ENCODE measurements at regions not wholly inside any gene's neighbourhood (a gene's known extent, or its start where the extent isn't known, plus 50 kb on each side); places are given as distances from the start of the nearest gene placed in this dataset.
A peak's percentile ranks its signal among the peaks of the same experiment; 100 is the strongest.

DNA sequence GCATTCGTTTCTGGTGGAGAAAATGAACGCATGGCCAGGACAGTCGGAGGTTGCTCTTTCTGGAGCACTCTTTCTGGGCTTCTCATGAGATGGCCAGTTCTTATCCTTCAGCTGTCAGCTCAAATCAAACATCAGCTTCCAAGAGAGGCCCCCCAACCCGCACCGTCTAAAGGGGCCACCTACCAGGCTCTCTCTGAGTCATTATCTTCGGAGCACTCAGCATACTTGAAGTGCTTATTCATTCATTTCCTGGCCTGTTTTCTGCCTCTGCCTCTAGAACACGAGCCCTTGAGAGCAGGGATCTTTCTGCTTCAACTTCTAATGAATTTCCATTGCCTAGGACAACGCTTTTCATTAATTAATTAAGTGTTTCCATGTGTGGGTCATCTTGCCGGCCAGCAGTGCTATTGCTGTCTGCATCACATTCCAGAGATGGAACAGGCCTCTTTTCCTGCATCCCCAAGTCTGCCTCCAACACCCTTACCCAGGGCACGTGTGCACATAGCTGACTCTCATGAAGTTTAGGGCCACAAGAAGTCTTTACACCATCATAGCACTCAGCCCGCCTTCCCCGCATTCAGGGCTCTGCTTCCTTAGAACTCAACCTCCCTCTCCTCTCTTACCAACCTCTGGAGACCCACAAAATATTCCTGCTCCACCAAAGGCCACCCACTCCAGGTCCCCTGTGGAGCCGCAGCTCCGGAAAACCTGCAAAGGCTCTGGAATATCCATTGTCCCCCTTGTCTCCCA lies 52.1 kb upstream of the LAPTM5 start:
- no peak for TF ChIP-seq CTCF (IDR thresholded peaks at IDR 0.05)
- whole genome bisulfite sequencing, 2 donors, result 64 to 67% methylated on average over 14 of the region's 14 CpGs
- Histone ChIP-seq H3K27me3 (no peaks in the 10 kb centered on the region), H3K36me3 (no peaks in the 10 kb centered on the region), H3K9me3 (no peaks in the 10 kb centered on the region), H3K4me3 (no peak overlapping the region), H3K4me1 (no peaks in the 10 kb centered on the region), H3K27ac (no peak overlapping the region)
- intact Hi-C loops (cut with DNase I), result loop anchor here in 1 of 3 donors (10.0 kb wide), 1 partner anchor 105 kb away; no protein-coding TSS in a partner anchor
- DNase-seq, result no peak
- FAIRE-seq, result no peak
- peak in 1 of 4 donors; percentile 63 for ATAC-seq

GRCh38 chr1:30808067-30808662 lies 50.6 kb upstream of the LAPTM5 start:
- TF ChIP-seq CTCF (IDR thresholded peaks at IDR 0.05), result no peak
- no peaks in the 10 kb centered on the region for H3K36me3 ChIP-seq
- no peaks in the 10 kb centered on the region for H3K9me3 ChIP-seq
- DNase-seq (no peak), ATAC-seq (no peak), FAIRE-seq (no peak)
- H3K27me3 ChIP-seq, result no peaks in the 10 kb centered on the region
- WGBS, 2 donors, result 80 to 82% methylated on average over 3 of the region's 3 CpGs
- no peaks in the 10 kb centered on the region for H3K4me1 ChIP-seq
- intact Hi-C loops (cut with DNase I), result loop anchor here in 1 of 3 donors (10.0 kb wide), 1 partner anchor 107 kb away; no protein-coding TSS in a partner anchor
- no peak overlapping the region for H3K4me3 ChIP-seq
- H3K27ac ChIP-seq, result no peak overlapping the region

DNA sequence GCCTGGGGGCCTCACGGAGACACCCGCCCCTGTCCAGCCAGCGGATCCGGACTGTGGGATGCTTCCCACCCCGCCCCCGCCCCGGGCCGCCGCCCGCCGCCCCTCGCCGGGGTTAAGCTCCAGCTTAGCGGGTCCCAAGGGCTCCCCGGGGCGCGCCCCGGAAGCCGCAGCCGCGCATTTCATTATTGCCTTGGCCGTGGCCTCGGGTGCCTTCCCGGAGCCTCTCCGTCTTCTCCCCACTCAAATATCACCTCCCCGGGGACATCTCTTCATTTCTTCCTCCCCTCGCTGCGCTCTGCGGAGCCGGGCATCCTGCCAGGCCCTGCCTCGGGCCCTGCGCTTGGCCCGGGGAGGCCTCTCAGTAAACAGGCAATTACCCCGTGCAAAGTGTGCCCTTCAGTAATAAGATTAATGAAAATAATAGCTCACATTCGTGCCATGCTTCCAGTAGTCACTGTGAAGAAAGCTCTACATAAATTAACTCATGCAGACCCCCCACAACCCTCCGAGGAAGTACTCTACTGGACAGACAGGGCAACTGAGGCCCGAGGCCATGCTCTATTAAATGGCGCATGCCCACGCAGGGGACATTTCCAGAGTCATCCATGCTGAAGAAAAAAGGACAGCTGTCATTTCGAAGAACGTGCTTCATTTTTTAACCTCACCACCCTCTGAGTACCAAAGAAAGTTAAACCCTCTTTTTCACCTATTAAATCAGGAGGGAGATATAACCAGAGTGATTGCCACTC lies 49.9 kb upstream of the LAPTM5 start:
- FAIRE-seq (no peak), DNase-seq (peak in 2 of 6 donors; percentile 34 to 53), ATAC-seq (peak in 3 of 4 donors; percentile 54 to 76 (median 57))
- no peak for TF ChIP-seq CTCF (IDR thresholded peaks at IDR 0.05)
- Histone ChIP-seq H3K27ac (no peak overlapping the region), H3K36me3 (no peaks in the 10 kb centered on the region), H3K27me3 (no peaks in the 10 kb centered on the region), H3K4me3 (no peak overlapping the region), H3K4me1 (no peaks in the 10 kb centered on the region), H3K9me3 (no peaks in the 10 kb centered on the region)
- 26% methylated on average over 27 to 41 of the region's 41 CpGs for WGBS, 2 donors
- intact Hi-C loops (cut with DNase I), result loop anchor here in 1 of 3 donors (10.0 kb wide), 1 partner anchor 107 kb away; no protein-coding TSS in a partner anchor
